K562 (cell line): ENCODE measurements at regions not wholly inside any gene's neighbourhood (a gene's known extent, or its start where the extent isn't known, plus 50 kb on each side); places are given as distances from the start of the nearest gene placed in this dataset.

Source experiments
- CEBPB ChIP-seq: fragments of 450-650 bp; IDR thresholded peaks from 2 replicates; pipeline ENCODE4 v1.6.1; 2016; ENCODE audit warnings: missing genetic modification characterization, missing compliant biosample characterization
- LEF1 ChIP-seq: fragments of 450-650 bp; IDR thresholded peaks from 2 replicates; pipeline ENCODE4 v1.6.1; 2016; ENCODE audit warnings: mild to moderate bottlenecking
- MED1 ChIP-seq: sonication (generic); formaldehyde crosslinking; IDR thresholded peaks from 2 replicates; pipeline ENCODE4 v1.8.1; 2023; ENCODE audit warnings: missing genetic modification reagents, borderline replicate concordance
- MITF ChIP-seq: IDR thresholded peaks from 2 replicates; pipeline ENCODE4 v1.6.1; 2014; ENCODE audit warnings: antibody characterized with exemption
- NCOA4 ChIP-seq: fragments of 450-650 bp; IDR thresholded peaks from 2 replicates; pipeline ENCODE4 v1.6.1; 2018; ENCODE audit warnings: mild to moderate bottlenecking; ENCODE audit not compliant: partially characterized antibody
- PCBP2 ChIP-seq: fragments of 200-400 bp; formaldehyde crosslinking; IDR thresholded peaks from 2 replicates; pipeline ENCODE4 v1.6.1; 2018; ENCODE audit warnings: low read length, low read depth, mild to moderate bottlenecking, moderate library complexity; ENCODE audit not compliant: poor library complexity, severe bottlenecking
- PYGO2 ChIP-seq: fragments of 450-650 bp; IDR thresholded peaks from 2 replicates; pipeline ENCODE4 v1.6.1; 2016; ENCODE audit warnings: mild to moderate bottlenecking, missing genetic modification characterization, moderate library complexity, missing compliant biosample characterization
- RHOXF2B ChIP-seq: fragments of 250-450 bp; sonication (Bioruptor Pico); conservative IDR thresholded peaks from 2 replicates; pipeline ENCODE4 v1.5.1; 2021
- TOE1 ChIP-seq, 2 experiments: fragments of 450-650 bp in 1 of 2; sonication (generic) in 1 of 2; formaldehyde crosslinking in 1 of 2; IDR thresholded peaks; 2 replicates each; pipeline versions ENCODE4 v1.7.1 to v1.8.0; 2016 to 2022; ENCODE audit warnings: borderline replicate concordance in 2 of 2, mild to moderate bottlenecking in 2 of 2, antibody characterized with exemption in 1 of 2, inconsistent platforms in 1 of 2, low read depth in 1 of 2, missing genetic modification reagents in 1 of 2, moderate library complexity in 1 of 2
- ZBTB5 ChIP-seq: fragments of 450-650 bp; IDR thresholded peaks from 2 replicates; pipeline ENCODE4 v1.6.1; 2017; ENCODE audit warnings: antibody characterized with exemption
- ZNF184 ChIP-seq: sonication (generic); formaldehyde crosslinking; IDR thresholded peaks from 2 replicates; pipeline ENCODE4 v1.5.0; 2020; ENCODE audit warnings: missing genetic modification reagents
- ZNF518B ChIP-seq: fragments of 250-450 bp; sonication (Bioruptor Pico); IDR thresholded peaks from 2 replicates; pipeline ENCODE4 v1.5.0; 2021; ENCODE audit warnings: mild to moderate bottlenecking, moderate library complexity
- TF ChIP-seq, protein P1 (sequence below): sonication (generic); formaldehyde crosslinking; IDR thresholded peaks from 2 replicates; pipeline ENCODE4 v1.8.0; 2023; ENCODE audit warnings: mild to moderate bottlenecking, missing genetic modification reagents
- TF ChIP-seq, protein P2 (sequence below): fragments of 450-650 bp; IDR thresholded peaks from 2 replicates; pipeline ENCODE4 v1.6.1; 2016

DNA sequence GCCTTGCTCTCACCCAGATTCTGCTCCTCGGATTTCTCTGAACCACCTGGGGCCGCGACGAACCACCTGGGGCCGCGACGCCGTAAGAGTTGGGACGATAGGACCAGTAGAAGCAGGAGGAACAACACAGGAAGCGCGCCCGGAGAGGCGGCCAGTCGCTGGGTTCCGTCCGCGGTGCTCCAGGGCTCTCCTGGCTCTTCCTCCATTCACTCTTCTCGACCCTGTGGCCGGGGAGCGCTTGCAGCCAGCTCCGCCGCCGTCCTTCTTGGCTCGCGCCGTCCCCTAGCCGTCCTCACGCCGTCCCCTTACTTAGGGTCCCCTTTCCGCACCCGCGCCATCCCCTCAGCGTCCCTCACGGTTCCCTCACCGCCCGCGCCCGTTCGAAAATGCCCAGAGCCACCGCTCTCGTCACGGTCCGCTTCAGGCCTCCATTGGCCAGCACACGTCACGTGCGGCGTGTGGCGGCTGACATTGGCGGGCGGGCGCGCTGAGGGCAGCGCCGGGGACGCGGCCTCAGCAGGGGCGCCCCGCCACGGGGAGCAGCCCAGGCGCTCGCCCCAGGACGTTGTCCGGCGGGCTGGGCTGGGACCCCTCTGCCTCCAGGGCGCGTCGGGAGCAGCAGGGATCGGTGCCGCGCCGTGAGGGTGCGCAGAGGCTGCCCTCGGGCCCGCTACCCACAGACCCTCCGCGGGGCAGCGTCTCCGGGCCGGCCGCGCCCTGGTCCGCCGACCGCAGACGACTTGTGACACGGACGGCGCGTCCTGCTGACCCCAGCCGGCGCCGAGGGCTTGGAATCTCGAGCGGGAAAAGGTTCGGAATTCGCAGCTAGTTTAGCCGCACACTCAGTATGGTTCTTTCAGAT, 53.7 kb upstream of the PTPDC1 start (continued):
- TF ChIP-seq, protein P1, sequence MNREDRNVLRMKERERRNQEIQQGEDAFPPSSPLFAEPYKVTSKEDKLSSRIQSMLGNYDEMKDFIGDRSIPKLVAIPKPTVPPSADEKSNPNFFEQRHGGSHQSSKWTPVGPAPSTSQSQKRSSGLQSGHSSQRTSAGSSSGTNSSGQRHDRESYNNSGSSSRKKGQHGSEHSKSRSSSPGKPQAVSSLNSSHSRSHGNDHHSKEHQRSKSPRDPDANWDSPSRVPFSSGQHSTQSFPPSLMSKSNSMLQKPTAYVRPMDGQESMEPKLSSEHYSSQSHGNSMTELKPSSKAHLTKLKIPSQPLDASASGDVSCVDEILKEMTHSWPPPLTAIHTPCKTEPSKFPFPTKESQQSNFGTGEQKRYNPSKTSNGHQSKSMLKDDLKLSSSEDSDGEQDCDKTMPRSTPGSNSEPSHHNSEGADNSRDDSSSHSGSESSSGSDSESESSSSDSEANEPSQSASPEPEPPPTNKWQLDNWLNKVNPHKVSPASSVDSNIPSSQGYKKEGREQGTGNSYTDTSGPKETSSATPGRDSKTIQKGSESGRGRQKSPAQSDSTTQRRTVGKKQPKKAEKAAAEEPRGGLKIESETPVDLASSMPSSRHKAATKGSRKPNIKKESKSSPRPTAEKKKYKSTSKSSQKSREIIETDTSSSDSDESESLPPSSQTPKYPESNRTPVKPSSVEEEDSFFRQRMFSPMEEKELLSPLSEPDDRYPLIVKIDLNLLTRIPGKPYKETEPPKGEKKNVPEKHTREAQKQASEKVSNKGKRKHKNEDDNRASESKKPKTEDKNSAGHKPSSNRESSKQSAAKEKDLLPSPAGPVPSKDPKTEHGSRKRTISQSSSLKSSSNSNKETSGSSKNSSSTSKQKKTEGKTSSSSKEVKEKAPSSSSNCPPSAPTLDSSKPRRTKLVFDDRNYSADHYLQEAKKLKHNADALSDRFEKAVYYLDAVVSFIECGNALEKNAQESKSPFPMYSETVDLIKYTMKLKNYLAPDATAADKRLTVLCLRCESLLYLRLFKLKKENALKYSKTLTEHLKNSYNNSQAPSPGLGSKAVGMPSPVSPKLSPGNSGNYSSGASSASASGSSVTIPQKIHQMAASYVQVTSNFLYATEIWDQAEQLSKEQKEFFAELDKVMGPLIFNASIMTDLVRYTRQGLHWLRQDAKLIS (CRISPR knock-in tag), result peak; percentile 33
- TF ChIP-seq MED1 (CRISPR knock-in tag) (no peak), ZNF518B (no peak), CEBPB (tag) (no peak), PYGO2 (tag) (no peak), RHOXF2B (CRISPR knock-in tag) (no peak), LEF1 (no peak), TOE1 (IDR thresholded peaks at IDR 0.05; ENCODE audit: borderline replicate concordance) (peak; percentile 85), TOE1 (CRISPR knock-in tag; IDR thresholded peaks at IDR 0.05; ENCODE audit: borderline replicate concordance, low read depth) (no peak), NCOA4 (no peak), ZBTB5 (peak; percentile 99), PCBP2 (no peak), ZNF184 (CRISPR knock-in tag) (no peak), MITF (0 out of 2 replicates have a peak, but pooled peaks have one; percentile 20)
- TF ChIP-seq, protein P2, sequence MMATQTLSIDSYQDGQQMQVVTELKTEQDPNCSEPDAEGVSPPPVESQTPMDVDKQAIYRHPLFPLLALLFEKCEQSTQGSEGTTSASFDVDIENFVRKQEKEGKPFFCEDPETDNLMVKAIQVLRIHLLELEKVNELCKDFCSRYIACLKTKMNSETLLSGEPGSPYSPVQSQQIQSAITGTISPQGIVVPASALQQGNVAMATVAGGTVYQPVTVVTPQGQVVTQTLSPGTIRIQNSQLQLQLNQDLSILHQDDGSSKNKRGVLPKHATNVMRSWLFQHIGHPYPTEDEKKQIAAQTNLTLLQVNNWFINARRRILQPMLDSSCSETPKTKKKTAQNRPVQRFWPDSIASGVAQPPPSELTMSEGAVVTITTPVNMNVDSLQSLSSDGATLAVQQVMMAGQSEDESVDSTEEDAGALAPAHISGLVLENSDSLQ, result no peak
